HG02642 (cell line): ENCODE measurements at regions not wholly inside any gene's neighbourhood (a gene's known extent, or its start where the extent isn't known, plus 50 kb on each side); places are given as distances from the start of the nearest gene placed in this dataset.

Experiments
- ATAC-seq: cut with Tn5 transposase; IDR thresholded peaks from one replicate; pipeline ENCODE4 v1.9.1; 2021; ENCODE audit warnings: mild to moderate bottlenecking; ENCODE audit not compliant: unreplicated experiment, poor library complexity

GRCh38 chr11:13868710-13869397, 93.7 kb upstream of the SPON1 start:
- ATAC-seq, result no peak

GRCh38 chr11:13869398-13869886, 93.1 kb upstream of the SPON1 start:
- no peak for ATAC-seq

- ATAC-seq, result no peak
Observed at GRCh38 chr11:13874597-13874996, 87.9 kb upstream of the SPON1 start.

- ATAC-seq, result no peak
Observed at GRCh38 chr11:13875643-13876042, 86.9 kb upstream of the SPON1 start.

- no peak for ATAC-seq
Observed at GRCh38 chr11:13876423-13876822, 86.1 kb upstream of the SPON1 start.

DNA sequence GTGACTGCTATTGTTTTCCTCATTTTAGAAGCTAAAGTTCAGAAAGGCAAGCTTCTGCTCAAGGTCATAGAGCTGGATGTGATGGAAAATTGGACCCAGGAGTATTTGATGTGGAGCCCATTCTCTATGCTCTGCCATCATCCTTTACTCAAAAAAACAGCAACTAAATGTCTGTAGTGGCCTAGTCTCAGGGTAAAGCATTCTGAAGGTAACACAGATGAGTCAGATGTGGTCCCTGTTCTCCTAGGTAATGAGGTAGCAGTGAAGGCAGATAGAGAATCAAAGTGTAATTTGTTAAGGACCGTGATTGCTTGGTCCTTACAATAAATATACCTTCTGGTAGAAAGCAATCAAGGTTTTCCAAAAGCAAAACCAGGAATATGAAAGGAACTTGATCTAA, 84.4 kb upstream of the SPON1 start:
- ATAC-seq, result no peak

- no peak for ATAC-seq
Observed at GRCh38 chr11:13880634-13881033, 81.9 kb upstream of the SPON1 start.

DNA sequence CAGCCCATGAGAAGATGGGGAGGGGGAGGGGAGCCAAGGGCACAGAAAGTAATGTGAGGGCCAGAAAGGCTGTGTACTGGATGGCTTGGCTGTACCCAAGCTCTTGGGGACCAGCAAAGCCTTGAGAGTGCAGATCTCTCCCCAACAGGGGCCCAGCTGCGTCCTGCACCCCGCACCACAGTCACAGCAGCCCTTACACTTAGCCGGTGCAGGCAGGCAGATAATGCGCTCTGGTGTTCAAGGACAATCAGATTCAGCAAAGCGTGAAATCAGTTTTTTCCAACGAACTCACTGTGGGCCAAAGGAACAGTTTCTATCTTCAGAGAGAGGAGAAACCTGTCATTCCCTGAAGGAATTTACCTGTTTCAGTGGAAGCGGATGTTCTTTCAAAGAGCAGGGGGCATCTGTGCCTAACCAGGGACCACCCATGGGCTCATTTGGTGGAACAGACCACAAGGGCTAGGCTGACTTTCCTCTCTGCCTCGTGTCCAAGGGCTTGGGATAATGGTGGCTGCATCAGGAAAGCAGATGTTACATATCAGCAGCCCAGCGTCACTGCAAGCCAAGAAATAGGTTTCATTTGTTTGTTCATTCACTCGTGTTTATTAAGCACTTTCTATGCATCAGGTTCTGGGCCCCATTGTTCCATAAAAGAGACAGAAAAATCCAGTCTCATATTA, 81.2 kb upstream of the SPON1 start:
- ATAC-seq, result no peak

DNA sequence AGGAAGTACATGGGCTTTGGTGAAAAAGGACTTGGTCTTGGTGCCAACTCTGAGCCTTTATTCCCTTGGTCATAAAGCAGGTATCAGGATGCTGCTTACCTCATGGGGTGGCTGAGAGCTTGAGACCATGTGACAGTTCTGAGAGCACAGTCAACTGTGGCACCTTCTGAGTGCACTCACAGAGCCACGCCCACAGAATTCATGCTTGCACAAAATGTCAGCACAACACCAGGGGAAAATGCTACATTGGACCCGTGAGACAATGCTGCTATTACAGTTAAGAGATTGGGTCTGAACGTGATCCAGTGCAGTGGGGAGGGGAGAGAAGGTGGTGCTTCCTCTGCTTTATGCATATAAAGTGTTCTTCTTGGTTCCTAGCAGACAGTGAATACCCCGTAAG, 79.5 kb upstream of the SPON1 start:
- ATAC-seq, result no peak

- ATAC-seq, result no peak
Observed at GRCh38 chr11:13883589-13883988, 78.9 kb upstream of the SPON1 start.

- no peak for ATAC-seq
Observed at GRCh38 chr11:13884158-13884799, 78.2 kb upstream of the SPON1 start.

DNA sequence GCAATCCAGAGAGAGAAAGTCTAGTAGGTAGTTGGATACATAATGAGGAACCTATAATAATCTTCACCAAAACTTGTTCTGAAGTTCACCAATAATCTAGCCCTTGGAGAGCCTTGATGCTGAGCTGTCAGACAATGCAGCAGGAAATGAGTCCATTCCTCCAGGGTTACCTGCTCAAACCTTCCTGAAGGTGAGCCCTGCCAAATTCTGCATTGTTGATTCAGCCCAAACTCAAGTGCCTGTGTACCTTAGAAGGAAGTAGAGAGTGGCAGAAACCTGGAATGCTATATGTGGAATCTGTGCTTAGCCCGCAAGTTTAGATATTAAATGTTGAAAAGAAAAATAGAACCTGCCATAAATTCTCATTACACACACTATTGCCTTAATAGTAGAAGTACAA, 77.4 kb upstream of the SPON1 start:
- no peak for ATAC-seq

- ATAC-seq, result no peak
Observed at GRCh38 chr11:13889552-13890249, 72.8 kb upstream of the SPON1 start.

GRCh38 chr11:13891911-13892310, 70.6 kb upstream of the SPON1 start:
- ATAC-seq, result no peak

GRCh38 chr11:13896175-13896980, 66.1 kb upstream of the SPON1 start:
- ATAC-seq, result no peak

DNA sequence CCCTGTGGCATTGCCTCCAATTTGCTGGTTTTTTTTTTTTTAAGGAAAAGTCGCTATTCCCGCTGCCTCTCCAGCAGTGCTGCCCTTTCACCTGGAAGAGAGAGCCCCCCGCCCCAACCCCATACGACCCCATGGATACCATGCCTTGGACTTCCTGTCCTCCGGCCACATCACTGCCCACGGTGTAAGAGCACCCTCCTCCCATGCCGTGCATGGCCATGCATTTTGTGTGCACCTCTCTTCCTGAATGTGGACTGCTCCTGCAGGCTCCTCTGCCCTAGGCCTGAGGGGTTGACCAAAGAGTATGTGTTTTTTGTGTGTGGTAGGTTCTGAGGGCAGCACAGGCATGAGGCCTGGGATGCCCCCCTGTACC, 65.6 kb upstream of the SPON1 start:
- no peak for ATAC-seq

- ATAC-seq, result no peak
Observed at GRCh38 chr11:13897646-13898276, 64.8 kb upstream of the SPON1 start.

DNA sequence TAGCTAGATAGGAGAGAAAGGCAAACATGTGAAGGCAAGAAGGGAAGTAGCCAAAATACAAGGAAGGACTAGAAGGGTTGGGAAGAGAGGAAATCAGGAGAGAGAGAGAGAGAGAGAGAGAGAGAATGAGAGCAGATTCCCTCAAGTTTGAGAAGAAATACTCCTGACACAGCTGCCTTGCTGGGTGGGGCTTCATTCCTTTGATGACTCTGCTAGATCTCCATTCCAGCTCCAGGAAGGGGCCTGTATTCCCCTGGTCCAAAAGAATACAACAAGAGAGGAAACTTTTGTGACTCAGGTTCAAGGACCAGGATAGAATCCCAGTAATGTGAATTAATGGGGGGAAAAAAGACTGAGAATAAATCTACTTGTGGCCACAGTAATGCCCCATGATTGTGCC, 62.9 kb upstream of the SPON1 start:
- ATAC-seq, result no peak

GRCh38 chr11:13902523-13902922, 60.0 kb upstream of the SPON1 start:
- no peak for ATAC-seq
